Suprapubic skin (tissue), 4 donors: ENCODE measurements at regions not wholly inside any gene's neighbourhood (a gene's known extent, or its start where the extent isn't known, plus 50 kb on each side); places are given as distances from the start of the nearest gene placed in this dataset.

Source experiments
- DNase-seq, 2 donors: peaks; one replicate each; pipeline ENCODE4 v3.0.0-alpha.2; 2019; ENCODE audit warnings: low spot score in 2 of 2
- H3K27ac ChIP-seq: fragments of 200-600 bp; sonication (generic); one replicate; pipeline ENCODE4 v1.5.1; 2019
- H3K27me3 ChIP-seq: fragments of 200-600 bp; sonication (generic); one replicate; pipeline ENCODE4 v1.5.1; 2019
- H3K36me3 ChIP-seq: fragments of 200-600 bp; sonication (generic); one replicate; pipeline ENCODE4 v1.5.1; 2019
- H3K4me1 ChIP-seq: fragments of 200-600 bp; sonication (generic); one replicate; pipeline ENCODE4 v1.5.1; 2019
- H3K4me3 ChIP-seq: fragments of 200-600 bp; sonication (generic); one replicate; pipeline ENCODE4 v1.5.1; 2019; ENCODE audit warnings: mild to moderate bottlenecking
- H3K9me3 ChIP-seq: fragments of 200-600 bp; sonication (generic); one replicate; pipeline ENCODE4 v1.5.1; 2019
- CTCF ChIP-seq, 2 donors: fragments of 200-600 bp in 1 of 2; fragments of 450-650 bp in 1 of 2; sonication (generic) in 1 of 2; IDR thresholded peaks; one replicate each; pipeline ENCODE4 v1.5.1; 2016 to 2019; ENCODE audit warnings: antibody characterized with exemption in 2 of 2, mild to moderate bottlenecking in 1 of 2, moderate library complexity in 1 of 2
- EP300 ChIP-seq: sonication (generic); formaldehyde crosslinking; IDR thresholded peaks from one replicate; pipeline ENCODE4 v1.6.1; 2017; ENCODE audit warnings: antibody characterized with exemption
- POLR2A ChIP-seq, 2 donors: fragments of 450-650 bp; IDR thresholded peaks; one replicate each; pipeline ENCODE4 v1.6.1; 2017; ENCODE audit warnings: antibody characterized with exemption in 2 of 2, mild to moderate bottlenecking in 2 of 2, moderate library complexity in 2 of 2
- POLR2AphosphoS5 ChIP-seq, 3 donors: sonication (generic); formaldehyde crosslinking; IDR thresholded peaks; one replicate each; pipeline ENCODE4 v1.6.1; 2017; ENCODE audit warnings: antibody characterized with exemption in 3 of 3
- WGBS: methylation state at CpG from one replicate; pipeline ENCODE4 v1.1.5; 2018; 5-methylcytosine and 5-hydroxymethylcytosine counted together

GRCh38 chr5:109959652-109960051 lies 269.9 kb downstream of the MAN2A1 start:
- Histone ChIP-seq H3K4me3 (no peak overlapping the region), H3K27ac (no peak overlapping the region), H3K9me3 (no peaks in the 10 kb centered on the region), H3K36me3 (no peaks in the 10 kb centered on the region), H3K27me3 (no peaks in the 10 kb centered on the region), H3K4me1 (peaks cover 10% of the 10 kb centered on the region)
- WGBS, result 73% methylated on average over 1 of the region's 1 CpG
- TF ChIP-seq POLR2AphosphoS5 (IDR thresholded peaks at IDR 0.05), result no peak
- no peak for TF ChIP-seq EP300
- no peak for TF ChIP-seq POLR2A (IDR thresholded peaks at IDR 0.05)
- no peak for TF ChIP-seq CTCF (IDR thresholded peaks at IDR 0.05)
- no peak for DNase-seq

- TF ChIP-seq EP300, result no peak
- TF ChIP-seq POLR2AphosphoS5 (IDR thresholded peaks at IDR 0.05), result no peak
- no peak for TF ChIP-seq POLR2A (IDR thresholded peaks at IDR 0.05)
- no peak for TF ChIP-seq CTCF (IDR thresholded peaks at IDR 0.05)
- Histone ChIP-seq H3K36me3 (no peaks in the 10 kb centered on the region), H3K9me3 (no peaks in the 10 kb centered on the region), H3K27ac (no peak overlapping the region), H3K4me1 (peaks cover 10% of the 10 kb centered on the region), H3K4me3 (no peak overlapping the region), H3K27me3 (no peaks in the 10 kb centered on the region)
- DNase-seq, result no peak
- WGBS, result 84% methylated on average over 1 of the region's 1 CpG
Observed at GRCh38 chr5:109961751-109962150, 272.0 kb downstream of the MAN2A1 start.

- H3K4me1 ChIP-seq, result peaks cover 10% of the 10 kb centered on the region
- 63% methylated on average over 1 of the region's 1 CpG for WGBS
- H3K27me3 ChIP-seq, result no peaks in the 10 kb centered on the region
- TF ChIP-seq POLR2AphosphoS5 (IDR thresholded peaks at IDR 0.05) (no peak), CTCF (IDR thresholded peaks at IDR 0.05) (no peak), POLR2A (IDR thresholded peaks at IDR 0.05) (no peak), EP300 (no peak)
- H3K36me3 ChIP-seq, result no peaks in the 10 kb centered on the region
- H3K27ac ChIP-seq, result no peak overlapping the region
- H3K9me3 ChIP-seq, result no peaks in the 10 kb centered on the region
- no peak for DNase-seq
- H3K4me3 ChIP-seq, result no peak overlapping the region
Observed at GRCh38 chr5:109962882-109963603, 273.3 kb downstream of the MAN2A1 start.

GRCh38 chr5:109964136-109964535 lies 274.4 kb downstream of the MAN2A1 start:
- Histone ChIP-seq H3K27me3 (no peaks in the 10 kb centered on the region), H3K4me1 (peaks cover 10% of the 10 kb centered on the region), H3K4me3 (no peak overlapping the region), H3K9me3 (no peaks in the 10 kb centered on the region), H3K36me3 (no peaks in the 10 kb centered on the region), H3K27ac (no peak overlapping the region)
- no peak for DNase-seq
- 63% methylated on average over 3 of the region's 3 CpGs for WGBS
- TF ChIP-seq CTCF (IDR thresholded peaks at IDR 0.05) (no peak), POLR2AphosphoS5 (IDR thresholded peaks at IDR 0.05) (no peak), EP300 (no peak), POLR2A (IDR thresholded peaks at IDR 0.05) (no peak)

GRCh38 chr5:109965634-109966033 lies 275.9 kb downstream of the MAN2A1 start:
- WGBS, result 65% methylated on average over 3 of the region's 3 CpGs
- H3K36me3 ChIP-seq, result no peaks in the 10 kb centered on the region
- no peaks in the 10 kb centered on the region for H3K9me3 ChIP-seq
- H3K27ac ChIP-seq, result no peak overlapping the region
- TF ChIP-seq POLR2A (IDR thresholded peaks at IDR 0.05), result no peak
- TF ChIP-seq EP300, result no peak
- no peak for TF ChIP-seq CTCF (IDR thresholded peaks at IDR 0.05)
- no peak for TF ChIP-seq POLR2AphosphoS5 (IDR thresholded peaks at IDR 0.05)
- DNase-seq, result no peak
- H3K27me3 ChIP-seq, result no peaks in the 10 kb centered on the region
- no peak overlapping the region for H3K4me3 ChIP-seq
- H3K4me1 ChIP-seq, result peaks cover 10% of the 10 kb centered on the region
